ENCODE measurements at regions not wholly inside any gene's neighbourhood (a gene's known extent, or its start where the extent isn't known, plus 50 kb on each side); places are given as distances from the start of the nearest gene placed in this dataset.

DNA sequence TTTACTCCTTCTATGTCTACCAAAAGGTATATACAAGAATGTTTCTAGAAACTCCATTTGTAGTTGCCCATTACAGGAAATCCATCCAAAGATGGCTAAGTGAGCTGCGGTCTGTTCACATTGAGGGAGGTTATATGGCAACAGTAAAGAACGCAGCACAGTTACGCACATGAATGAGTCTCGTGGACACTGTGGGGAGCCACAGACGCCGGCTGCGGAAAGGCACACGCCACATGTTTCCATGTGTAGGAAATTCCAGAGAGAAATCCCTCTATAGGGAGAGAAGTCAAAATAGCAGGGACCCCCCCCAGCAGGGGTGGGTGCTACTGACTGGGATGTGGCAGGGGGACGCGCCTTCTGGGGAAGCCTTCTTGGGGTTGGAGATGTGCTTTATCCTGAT lies 139.0 kb upstream of the NCOR2 start:
- TF ChIP-seq, protein P1, sequence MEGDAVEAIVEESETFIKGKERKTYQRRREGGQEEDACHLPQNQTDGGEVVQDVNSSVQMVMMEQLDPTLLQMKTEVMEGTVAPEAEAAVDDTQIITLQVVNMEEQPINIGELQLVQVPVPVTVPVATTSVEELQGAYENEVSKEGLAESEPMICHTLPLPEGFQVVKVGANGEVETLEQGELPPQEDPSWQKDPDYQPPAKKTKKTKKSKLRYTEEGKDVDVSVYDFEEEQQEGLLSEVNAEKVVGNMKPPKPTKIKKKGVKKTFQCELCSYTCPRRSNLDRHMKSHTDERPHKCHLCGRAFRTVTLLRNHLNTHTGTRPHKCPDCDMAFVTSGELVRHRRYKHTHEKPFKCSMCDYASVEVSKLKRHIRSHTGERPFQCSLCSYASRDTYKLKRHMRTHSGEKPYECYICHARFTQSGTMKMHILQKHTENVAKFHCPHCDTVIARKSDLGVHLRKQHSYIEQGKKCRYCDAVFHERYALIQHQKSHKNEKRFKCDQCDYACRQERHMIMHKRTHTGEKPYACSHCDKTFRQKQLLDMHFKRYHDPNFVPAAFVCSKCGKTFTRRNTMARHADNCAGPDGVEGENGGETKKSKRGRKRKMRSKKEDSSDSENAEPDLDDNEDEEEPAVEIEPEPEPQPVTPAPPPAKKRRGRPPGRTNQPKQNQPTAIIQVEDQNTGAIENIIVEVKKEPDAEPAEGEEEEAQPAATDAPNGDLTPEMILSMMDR (IDR thresholded peaks at IDR 0.05; ENCODE audit: low read depth, low read length), result no peak
- no peak for DNase-seq (ENCODE audit: extremely low read depth, low read depth)

DNA sequence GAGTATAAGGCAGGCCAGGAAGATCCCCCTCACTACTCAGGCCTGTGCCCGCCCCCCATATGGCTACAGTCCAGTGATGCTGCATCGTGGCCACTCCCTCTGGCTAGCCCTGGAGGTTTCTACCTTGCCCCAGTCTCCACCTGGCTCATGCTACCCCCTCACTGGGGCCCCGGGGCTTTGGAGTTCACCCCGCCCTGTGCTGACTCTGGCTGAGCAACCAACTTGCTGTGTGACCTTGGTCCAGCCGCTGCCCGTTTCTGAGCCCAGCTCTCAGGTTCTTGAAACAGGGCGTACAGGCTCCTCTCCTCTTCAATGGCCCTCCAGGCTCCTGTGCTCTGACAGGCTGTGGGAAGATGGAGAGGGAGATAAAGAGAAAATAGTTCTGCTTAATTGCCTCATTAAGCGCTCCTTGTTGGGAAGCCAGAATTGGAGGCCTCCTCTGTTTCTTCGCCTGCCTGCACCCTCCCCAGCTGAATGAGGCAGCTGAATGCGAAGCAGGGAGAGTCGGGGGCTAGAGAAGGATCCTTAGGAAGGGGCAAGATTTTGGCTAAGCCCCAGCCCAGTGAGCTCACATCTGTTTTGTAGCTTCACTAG lies 138.2 kb upstream of the NCOR2 start:
- TF ChIP-seq, protein P1 (IDR thresholded peaks at IDR 0.05; ENCODE audit: low read depth, low read length), result no peak
- DNase-seq (ENCODE audit: extremely low read depth, low read depth), result no peak

DNA sequence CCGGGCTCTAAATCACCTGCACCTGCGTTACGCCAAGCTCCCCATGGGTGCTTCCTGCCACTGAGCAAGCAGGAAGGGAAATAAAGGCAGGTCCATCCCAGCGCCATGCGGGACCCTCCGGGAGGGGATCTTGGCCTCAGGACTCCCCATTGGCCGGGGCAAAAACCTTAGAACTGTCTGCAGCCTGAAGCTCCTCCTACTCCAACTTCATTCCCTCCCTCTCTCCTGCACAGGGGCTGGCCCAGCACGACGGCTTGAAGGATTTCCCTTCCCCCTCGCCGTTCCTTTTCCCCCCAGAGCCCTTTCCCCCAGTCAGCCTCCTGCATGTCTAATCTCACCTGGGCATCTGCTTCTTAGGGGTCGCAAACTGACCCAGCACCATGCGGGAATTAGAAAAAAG lies 137.2 kb upstream of the NCOR2 start:
- no peak for DNase-seq (ENCODE audit: extremely low read depth, low read depth)
- TF ChIP-seq, protein P1 (IDR thresholded peaks at IDR 0.05; ENCODE audit: low read depth, low read length), result no peak

- TF ChIP-seq, protein P1 (IDR thresholded peaks at IDR 0.05; ENCODE audit: low read depth, low read length), result no peak
- DNase-seq (ENCODE audit: extremely low read depth, low read depth), result no peak
Observed at GRCh38 chr12:124703856-124704255, 136.4 kb upstream of the NCOR2 start.

GRCh38 chr12:124702736-124703135 lies 135.3 kb upstream of the NCOR2 start:
- DNase-seq (ENCODE audit: extremely low read depth, low read depth), result no peak
- TF ChIP-seq, protein P1 (IDR thresholded peaks at IDR 0.05; ENCODE audit: low read depth, low read length), result no peak

GRCh38 chr12:124700810-124701592 lies 133.6 kb upstream of the NCOR2 start:
- no peak for DNase-seq (ENCODE audit: extremely low read depth, low read depth)
- TF ChIP-seq, protein P1 (IDR thresholded peaks at IDR 0.05; ENCODE audit: low read depth, low read length), result no peak

- TF ChIP-seq, protein P1 (IDR thresholded peaks at IDR 0.05; ENCODE audit: low read depth, low read length), result no peak
- DNase-seq (ENCODE audit: extremely low read depth, low read depth), result no peak
Observed at GRCh38 chr12:124699909-124700308, 132.5 kb upstream of the NCOR2 start.
